Inflammatory macrophage treated with lipopolysaccharide for 4 hours (primary cell): ENCODE measurements at regions not wholly inside any gene's neighbourhood (a gene's known extent, or its start where the extent isn't known, plus 50 kb on each side); places are given as distances from the start of the nearest gene placed in this dataset.

Experiments used
- DNase-seq: peaks from one replicate; pipeline ENCODE4 v3.0.0-alpha.2; 2020

- no peak for DNase-seq
Measured at GRCh38 chr9:126154869-126155268, 171.8 kb upstream of the MVB12B start.

GRCh38 chr9:126155756-126156664, 170.6 kb upstream of the MVB12B start:
- DNase-seq, result no peak

- DNase-seq, result no peak
Measured at GRCh38 chr9:126156898-126157297, 169.7 kb upstream of the MVB12B start.

- no peak for DNase-seq
Measured at GRCh38 chr9:126157423-126157822, 169.2 kb upstream of the MVB12B start.

GRCh38 chr9:126157826-126158587, 168.6 kb upstream of the MVB12B start:
- no peak for DNase-seq

- DNase-seq, result no peak
Measured at GRCh38 chr9:126158588-126159429, 167.8 kb upstream of the MVB12B start.

GRCh38 chr9:126159430-126160060, 167.1 kb upstream of the MVB12B start:
- DNase-seq, result no peak

GRCh38 chr9:126160067-126160853, 166.4 kb upstream of the MVB12B start:
- no peak for DNase-seq

GRCh38 chr9:126160854-126161329, 165.7 kb upstream of the MVB12B start:
- DNase-seq, result no peak

GRCh38 chr9:126162611-126163381, 163.8 kb upstream of the MVB12B start:
- DNase-seq, result no peak

GRCh38 chr9:126164796-126165525, 161.7 kb upstream of the MVB12B start:
- DNase-seq, result no peak

GRCh38 chr9:126165755-126166154, 160.9 kb upstream of the MVB12B start:
- no peak for DNase-seq

GRCh38 chr9:126166291-126166690, 160.3 kb upstream of the MVB12B start:
- no peak for DNase-seq

GRCh38 chr9:126166866-126167265, 159.8 kb upstream of the MVB12B start:
- no peak for DNase-seq

GRCh38 chr9:126169736-126170135, 156.9 kb upstream of the MVB12B start:
- DNase-seq, result no peak

GRCh38 chr9:126170286-126170823, 156.3 kb upstream of the MVB12B start:
- DNase-seq, result no peak

GRCh38 chr9:126171641-126172040, 155.0 kb upstream of the MVB12B start:
- no peak for DNase-seq

- DNase-seq, result no peak
Measured at GRCh38 chr9:126173401-126173800, 153.2 kb upstream of the MVB12B start.

GRCh38 chr9:126173929-126174328, 152.7 kb upstream of the MVB12B start:
- no peak for DNase-seq

- no peak for DNase-seq
Measured at GRCh38 chr9:126183266-126183665, 143.4 kb upstream of the MVB12B start.
